GM19351 (cell line): ENCODE measurements at regions not wholly inside any gene's neighbourhood (a gene's known extent, or its start where the extent isn't known, plus 50 kb on each side); places are given as distances from the start of the nearest gene placed in this dataset.
"Not testable (repeated sequence)": the region's sequence is repeated elsewhere in the genome, so short reads cannot be mapped to it uniquely, and the experiment has no call there.

ENCODE experiments used
- ATAC-seq: cut with Tn5 transposase; IDR thresholded peaks from one replicate; pipeline ENCODE4 v1.9.1; 2021; ENCODE audit warnings: mild to moderate bottlenecking, moderate library complexity; ENCODE audit not compliant: unreplicated experiment

DNA sequence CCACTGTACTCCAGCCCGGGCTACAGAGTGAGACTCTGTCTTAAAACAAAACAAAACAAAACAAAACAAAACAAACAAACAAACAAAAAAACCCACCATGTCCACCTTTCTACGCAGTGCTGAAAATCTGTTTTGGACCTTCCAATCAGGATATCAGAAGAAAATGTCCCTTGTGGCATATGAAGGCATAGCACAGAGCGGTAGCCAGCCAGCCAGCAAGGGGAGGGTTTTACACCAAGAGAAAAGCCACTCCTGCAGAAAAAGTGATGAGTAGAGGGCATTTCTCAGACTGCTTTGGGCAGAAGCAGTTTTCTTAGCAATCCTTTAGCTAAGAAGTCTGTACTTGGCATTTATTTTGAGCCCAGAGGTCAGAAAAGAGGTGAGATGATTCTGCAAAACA, 612.2 kb downstream of the TYW1 start:
- no peak for ATAC-seq

GRCh38 chr7:67610897-67611296, 614.3 kb downstream of the TYW1 start:
- ATAC-seq, result no peak

- ATAC-seq, result no peak
Measured at GRCh38 chr7:67614843-67615242, 618.2 kb downstream of the TYW1 start.

DNA sequence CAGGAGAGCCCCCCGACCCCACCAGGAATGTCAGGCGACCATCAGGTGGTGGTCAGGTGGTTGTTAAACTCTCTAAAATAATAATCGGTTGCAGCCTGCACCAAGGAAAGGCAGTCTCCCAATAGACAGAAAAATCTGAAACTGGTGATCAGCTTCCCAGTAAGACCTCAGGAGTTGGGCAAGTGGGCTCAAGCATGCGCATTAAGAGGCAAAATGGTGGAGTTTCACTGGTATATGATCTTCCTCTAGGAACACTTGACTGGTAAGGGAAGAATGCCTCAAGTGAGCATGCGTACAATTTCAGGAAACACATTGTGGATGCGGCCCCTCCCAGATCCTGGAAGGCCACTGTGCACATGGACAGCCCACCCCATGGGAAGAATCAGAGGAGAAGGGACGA, 619.9 kb downstream of the TYW1 start:
- ATAC-seq, result no peak

- ATAC-seq, result no peak
Measured at GRCh38 chr7:67618556-67619162, 622.0 kb downstream of the TYW1 start.

GRCh38 chr7:67619175-67619574, 622.5 kb downstream of the TYW1 start:
- ATAC-seq, result no peak

DNA sequence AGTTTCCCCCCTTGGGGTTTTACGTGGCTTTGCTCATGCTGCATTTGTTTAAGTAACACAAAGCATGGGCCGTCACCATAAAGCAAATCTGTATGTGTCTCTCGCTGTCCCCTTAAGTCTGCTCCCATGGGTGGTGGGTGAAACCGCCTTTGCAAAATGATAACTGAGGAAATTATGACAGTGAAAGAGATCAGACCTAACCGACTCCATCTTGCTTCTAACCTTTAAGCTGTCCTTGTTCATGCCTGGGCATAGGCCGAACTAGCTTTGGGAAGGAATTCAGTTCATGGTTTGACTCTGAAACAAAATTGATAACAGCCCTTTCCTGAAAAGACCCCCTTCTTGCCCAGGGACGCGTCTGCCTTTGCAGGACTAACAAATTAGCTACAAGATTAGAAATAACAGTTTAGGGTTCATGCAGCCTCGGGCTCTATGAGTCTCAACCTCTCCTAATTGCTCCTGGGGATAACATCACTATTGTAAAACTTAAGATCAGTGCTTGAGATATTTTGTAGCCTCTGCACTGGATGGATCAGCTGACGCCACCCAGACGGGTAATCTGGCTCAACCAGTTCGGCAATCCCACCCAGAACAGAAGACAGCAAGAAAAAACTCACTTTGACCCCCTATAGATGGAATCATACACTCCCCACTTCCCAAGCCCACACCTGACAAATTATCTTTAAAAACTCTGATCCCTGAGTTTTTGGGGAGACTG, 623.7 kb downstream of the TYW1 start:
- ATAC-seq, result no peak

DNA sequence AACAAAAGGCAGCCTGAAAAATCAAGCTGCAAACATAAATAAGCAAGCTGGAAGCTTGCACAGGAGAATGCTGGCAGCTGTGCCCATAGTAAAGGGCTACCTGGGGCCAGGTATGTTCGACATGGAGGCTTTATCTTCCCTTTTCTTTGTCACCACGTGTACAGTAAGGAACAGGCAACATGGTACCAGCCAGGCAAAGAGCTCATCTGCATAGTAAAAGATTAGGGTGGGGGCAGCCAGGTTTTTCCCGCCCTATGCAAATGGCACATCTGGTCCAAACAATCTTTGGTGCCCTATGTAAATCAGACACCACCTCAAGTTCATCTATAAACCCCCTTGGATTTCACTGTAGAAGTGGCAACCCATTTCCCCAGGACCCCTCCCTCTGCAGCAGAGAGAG, 625.1 kb downstream of the TYW1 start:
- no peak for ATAC-seq

DNA sequence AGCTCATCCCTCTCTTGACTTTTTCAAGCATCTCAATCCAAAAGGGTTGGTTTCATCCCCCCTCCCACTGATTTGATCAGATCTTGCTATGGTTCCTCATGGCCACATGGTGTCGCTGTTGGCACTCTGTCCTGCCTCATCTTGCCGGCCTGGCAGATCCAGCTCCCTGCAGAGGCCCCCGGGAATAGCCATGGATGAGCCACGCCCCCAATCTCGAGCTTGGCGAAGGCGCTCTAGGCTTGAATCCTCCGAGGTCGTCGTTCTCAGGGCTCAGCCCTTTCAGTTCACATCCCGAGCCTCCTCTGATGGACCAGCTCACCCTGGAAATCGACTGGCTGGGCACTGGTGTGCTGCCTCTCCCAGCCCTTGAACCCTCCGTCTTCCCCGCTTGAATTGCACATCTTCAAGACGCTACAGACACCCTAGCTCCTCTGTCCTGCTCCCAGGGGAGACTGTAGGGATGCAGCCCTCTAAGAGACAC, 628.7 kb downstream of the TYW1 start:
- ATAC-seq, result no peak

GRCh38 chr7:67631476-67631875, 634.8 kb downstream of the TYW1 start:
- ATAC-seq, result no peak

- no peak for ATAC-seq
Measured at GRCh38 chr7:67635271-67635670, 638.6 kb downstream of the TYW1 start.

DNA sequence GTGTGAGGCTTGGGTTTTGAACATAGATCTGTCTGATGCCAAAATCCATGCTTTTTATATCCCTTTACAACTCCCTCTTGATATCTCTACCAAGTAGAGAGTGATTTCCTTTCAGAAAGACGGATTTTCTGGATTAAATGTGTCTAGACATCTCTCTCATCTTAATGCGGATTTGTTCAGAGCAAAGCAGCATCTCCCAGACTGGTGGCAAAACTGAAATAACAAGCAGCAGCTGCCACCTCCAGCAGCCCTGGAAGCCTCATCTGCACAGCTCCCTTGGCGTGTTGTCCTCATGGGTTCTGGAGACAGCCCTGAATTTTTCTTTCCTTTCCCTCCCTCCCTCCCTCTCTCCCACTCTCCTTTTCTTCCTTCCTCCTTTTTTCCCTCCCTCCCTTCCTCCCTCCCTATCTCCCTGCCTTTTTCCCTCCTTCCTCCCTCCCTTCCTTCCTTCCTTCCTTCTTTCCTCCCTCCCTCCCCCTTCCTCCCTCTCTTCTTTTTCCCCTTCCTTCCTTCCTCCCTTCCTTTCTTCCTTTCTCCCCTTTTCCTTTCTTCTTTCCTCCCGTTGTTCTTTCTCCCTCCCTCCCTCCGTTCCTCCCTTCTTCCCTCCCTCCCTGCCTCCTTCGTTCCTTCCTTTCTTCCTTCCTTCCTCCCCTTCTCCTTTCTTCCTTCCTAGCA, 639.9 kb downstream of the TYW1 start:
- no peak for ATAC-seq

DNA sequence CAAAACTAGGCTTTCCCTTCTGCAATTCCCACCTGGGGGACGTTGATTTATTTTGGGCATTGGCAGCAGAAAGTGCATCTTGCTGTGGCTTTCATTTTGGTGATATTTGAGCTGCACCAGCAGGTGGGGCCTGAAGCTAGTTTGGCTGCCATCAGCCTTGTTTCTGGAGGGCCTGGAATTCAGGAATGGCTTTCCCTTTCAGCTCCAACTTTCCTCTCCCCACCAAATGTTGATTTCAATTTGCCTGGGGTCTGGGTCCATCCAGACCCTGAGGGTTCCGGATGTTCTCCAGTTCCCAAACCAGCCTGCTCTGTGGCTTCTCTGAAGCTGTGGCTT, 640.4 kb downstream of the TYW1 start:
- ATAC-seq, result no peak

DNA sequence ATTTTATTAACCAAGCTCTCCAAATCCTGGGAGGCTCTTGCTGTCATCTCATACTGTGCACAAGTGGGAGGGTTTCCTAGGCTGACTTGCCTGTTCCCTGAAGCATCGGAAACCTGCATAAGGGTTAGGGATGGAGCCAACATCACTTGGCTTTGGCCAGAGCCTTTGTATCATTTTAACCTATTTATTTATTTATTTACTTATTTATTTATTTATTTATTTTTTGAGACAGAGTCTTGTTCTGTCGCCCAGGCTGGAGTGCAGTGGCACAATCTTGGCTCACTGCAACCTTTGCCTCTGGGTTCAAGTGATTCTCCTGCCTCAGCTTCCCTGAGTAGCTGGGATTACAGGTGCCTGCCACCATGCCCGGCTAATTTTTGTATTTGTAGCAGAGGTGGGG, 645.9 kb downstream of the TYW1 start:
- not testable (repeated sequence) for ATAC-seq

DNA sequence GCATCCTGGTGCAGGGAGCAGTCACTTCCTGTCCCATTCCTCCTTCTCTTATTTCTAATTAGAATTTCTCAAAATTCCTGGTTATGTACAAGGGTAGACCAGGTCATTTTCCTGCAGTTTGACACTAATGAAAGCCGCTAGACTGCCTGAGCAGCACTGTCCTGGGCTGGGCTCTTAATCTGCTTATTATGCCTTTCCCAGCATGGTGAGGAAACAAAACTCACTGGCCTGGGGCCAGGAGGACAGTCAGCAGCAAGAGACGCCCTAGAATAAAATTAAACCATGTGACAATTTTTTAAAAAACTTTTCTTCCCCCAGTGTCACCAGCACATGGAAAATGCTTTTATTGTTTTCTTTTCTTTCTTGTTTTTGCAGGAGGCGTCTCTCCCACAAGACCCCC, 647.5 kb downstream of the TYW1 start:
- ATAC-seq, result no peak

- ATAC-seq, result no peak
Measured at GRCh38 chr7:67652937-67653336, 656.3 kb downstream of the TYW1 start.

DNA sequence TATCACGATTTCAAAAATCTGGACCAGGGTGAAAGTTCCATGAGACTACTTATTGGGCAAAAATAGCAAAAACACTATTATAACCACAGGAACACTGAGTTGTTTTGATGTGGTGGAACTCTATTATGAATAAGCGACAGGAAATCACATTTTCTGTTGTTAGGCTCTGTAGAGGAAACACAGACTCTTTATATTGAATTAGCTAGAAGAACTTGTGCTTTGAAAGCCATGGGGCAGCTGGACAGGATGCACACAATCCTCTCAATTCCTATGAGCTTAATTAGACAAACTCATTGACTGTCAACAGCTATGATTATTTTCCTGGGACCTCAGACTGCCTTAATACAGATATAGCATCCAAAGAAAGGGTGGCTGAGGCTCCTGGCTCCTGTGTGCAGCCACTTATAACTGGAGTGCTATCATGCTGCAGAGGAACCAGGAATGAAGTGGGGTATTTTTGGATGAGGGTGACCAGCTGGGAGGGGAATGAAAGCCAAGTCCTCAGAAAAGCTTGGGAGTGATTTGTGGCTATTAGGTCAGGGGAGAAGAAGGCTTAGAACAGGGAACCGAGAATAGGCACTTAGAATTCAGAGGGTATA, 657.3 kb downstream of the TYW1 start:
- no peak for ATAC-seq

GRCh38 chr7:67654642-67655041, 658.0 kb downstream of the TYW1 start:
- no peak for ATAC-seq

GRCh38 chr7:67655168-67655567, 658.5 kb downstream of the TYW1 start:
- no peak for ATAC-seq

- no peak for ATAC-seq
Measured at GRCh38 chr7:67659091-67659490, 662.5 kb downstream of the TYW1 start.

- no peak for ATAC-seq
Measured at GRCh38 chr7:67662804-67663203, 666.2 kb downstream of the TYW1 start.

DNA sequence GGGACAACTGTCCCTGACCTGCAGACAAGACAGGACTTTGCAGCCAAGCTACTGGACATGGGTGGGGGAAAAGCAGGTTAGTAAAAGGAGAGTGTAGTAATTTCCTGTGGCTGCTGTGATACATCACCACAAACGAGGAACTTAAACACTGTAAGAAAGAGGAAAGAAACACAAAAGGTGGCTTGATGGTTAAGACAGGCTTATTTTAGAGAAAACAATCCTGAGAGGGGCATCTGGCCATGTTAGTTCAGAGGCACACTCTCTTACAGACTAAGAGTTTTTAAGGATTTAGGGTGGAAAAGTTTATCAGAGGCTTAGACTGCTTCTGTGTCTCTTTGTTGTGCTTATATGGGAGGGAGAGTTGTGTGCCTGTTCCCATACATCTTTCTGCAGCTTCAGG, 667.0 kb downstream of the TYW1 start:
- ATAC-seq, result no peak
